Endothelial cell of umbilical vein (primary cell): ENCODE measurements at regions not wholly inside any gene's neighbourhood (a gene's known extent, or its start where the extent isn't known, plus 50 kb on each side); places are given as distances from the start of the nearest gene placed in this dataset.

Source experiments
- BruUV-seq: library from RNA; stranded (reverse); fragments of 400-500 nt; replicated peaks from 2 replicates; lab custom pipeline; 2021; lab: Mats Ljungman, UMichigan
- CTCF ChIA-PET: fragments of 300-600, 350-600 bp; sonication (Branson Sonifier 250); formaldehyde crosslinking; loops from one replicate; lab custom pipeline; 2021; ENCODE audit warnings: antibody characterized with exemption, inconsistent platforms; lab: Charles Lee
- POLR2A ChIA-PET: fragments of 300-600, 350-600 bp; sonication (Branson Sonifier 250); formaldehyde crosslinking; loops from one replicate; lab custom pipeline; 2021; ENCODE audit warnings: antibody characterized with exemption, inconsistent platforms; lab: Charles Lee
- DNase-seq: peaks from one replicate; pipeline ENCODE4 v3.0.0-alpha.2; 2011; ENCODE audit warnings: low read depth, low spot score
- FAIRE-seq: peaks from 2 replicates; lab custom pipeline; 2011; peaks lifted over from hg19 to GRCh38; lab: Jason Lieb, UNC
- H2AFZ ChIP-seq: 2 replicates; pipeline ENCODE4 v1.6.0; 2012; ENCODE audit warnings: low read depth, low read length, control low read depth, inconsistent platforms
- H3K27ac ChIP-seq: 2 replicates; pipeline ENCODE4 v1.5.1; 2011; ENCODE audit warnings: low read depth, mild to moderate bottlenecking, control low read depth, low read length, moderate library complexity; ENCODE audit not compliant: insufficient read depth
- H3K27me3 ChIP-seq, 2 experiments: 2 replicates each; pipeline versions ENCODE4 v1.6.0 to v1.6.1; 2011; ENCODE audit warnings: low read length in 2 of 2, mixed read lengths in 1 of 2; ENCODE audit not compliant: control insufficient read depth in 2 of 2, insufficient read depth in 2 of 2
- H3K36me3 ChIP-seq, 2 experiments: 2 replicates in 1 of 2; 3 replicates in 1 of 2; pipeline ENCODE4 v1.5.1; 2011; ENCODE audit warnings: low read length in 2 of 2, mild to moderate bottlenecking in 1 of 2, moderate library complexity in 1 of 2; ENCODE audit not compliant: control insufficient read depth in 2 of 2, insufficient read depth in 2 of 2; ENCODE audit errors: extremely low read depth in 1 of 2
- H3K4me1 ChIP-seq: 3 replicates; pipeline ENCODE4 v1.5.1; 2011; ENCODE audit warnings: mild to moderate bottlenecking, low read length; ENCODE audit not compliant: control insufficient read depth, insufficient read depth; ENCODE audit errors: extremely low read depth
- H3K4me2 ChIP-seq: 2 replicates; pipeline ENCODE4 v1.6.1; 2011; ENCODE audit warnings: low read length, control low read depth, mixed read lengths; ENCODE audit not compliant: insufficient read depth
- H3K4me3 ChIP-seq, 3 experiments: fragments of 200-600 bp in 1 of 3; sonication (generic), shearing (Covaris generic) in 1 of 3; replicated peaks in 1 of 3; 2 replicates each; pipeline ENCODE4 v1.5.1; 2011 to 2016; ENCODE audit warnings: control low read depth in 3 of 3, low read length in 3 of 3, mild to moderate bottlenecking in 2 of 3, inconsistent platforms in 1 of 3, low read depth in 1 of 3, moderate library complexity in 1 of 3; ENCODE audit not compliant: insufficient read depth in 1 of 3
- H3K79me2 ChIP-seq: 2 replicates; pipeline ENCODE4 v1.6.0; 2012; ENCODE audit warnings: low read length, inconsistent platforms; ENCODE audit not compliant: control insufficient read depth, insufficient read depth
- H3K9ac ChIP-seq: replicated peaks from 2 replicates; pipeline ENCODE3; 2011; ENCODE audit warnings: low read length, control low read depth; ENCODE audit not compliant: insufficient read depth; ENCODE audit errors: extremely low read depth
- H3K9me1 ChIP-seq: replicated peaks from 3 replicates; pipeline ENCODE4 v1.6.0; 2011; ENCODE audit warnings: mild to moderate bottlenecking, low read length; ENCODE audit not compliant: control insufficient read depth, insufficient read depth; ENCODE audit errors: extremely low read depth
- H3K9me3 ChIP-seq: replicated peaks from 2 replicates; pipeline ENCODE4 v1.5.1; 2012; ENCODE audit warnings: low read length, inconsistent platforms; ENCODE audit not compliant: control insufficient read depth, insufficient read depth
- H4K20me1 ChIP-seq: replicated peaks from 2 replicates; pipeline ENCODE3; 2011; ENCODE audit warnings: mild to moderate bottlenecking, low read length; ENCODE audit not compliant: control insufficient read depth, insufficient read depth; ENCODE audit errors: extremely low read depth
- CTCF ChIP-seq, 2 donors: IDR thresholded peaks; 1 replicate in 1 of 2; 2 replicates in 1 of 2; pipeline ENCODE4 v1.5.1; 2011; ENCODE audit warnings: low read length in 2 of 2, mild to moderate bottlenecking in 2 of 2, moderate library complexity in 2 of 2, control low read depth in 1 of 2, inconsistent platforms in 1 of 2, low read depth in 1 of 2; ENCODE audit not compliant: insufficient read depth in 1 of 2; ENCODE audit errors: extremely low read depth in 1 of 2
- EZH2 ChIP-seq: IDR thresholded peaks from 2 replicates; pipeline ENCODE4 v1.6.1; 2012; ENCODE audit warnings: borderline replicate concordance, low read depth, mild to moderate bottlenecking, moderate library complexity, low read length, inconsistent platforms; ENCODE audit not compliant: severe bottlenecking
- FOS ChIP-seq: IDR thresholded peaks from 2 replicates; pipeline ENCODE4 v1.6.1; 2011; ENCODE audit warnings: mild to moderate bottlenecking, low read length, moderate library complexity, borderline replicate concordance; ENCODE audit not compliant: insufficient read depth
- GATA2 ChIP-seq: IDR thresholded peaks from 2 replicates; pipeline ENCODE4 v1.7.0; 2011; ENCODE audit warnings: low read depth, mild to moderate bottlenecking, moderate library complexity, mixed read lengths, low read length; ENCODE audit not compliant: insufficient read length, insufficient read depth
- JUN ChIP-seq: IDR thresholded peaks from 2 replicates; pipeline ENCODE4 v1.6.1; 2011; ENCODE audit warnings: borderline replicate concordance, low read depth; ENCODE audit not compliant: insufficient read length, insufficient read depth
- MYC ChIP-seq: IDR thresholded peaks from one replicate; pipeline ENCODE4 v1.6.1; 2011; ENCODE audit warnings: mild to moderate bottlenecking, low read depth, low read length
- POLR2A ChIP-seq: IDR thresholded peaks from 2 replicates; pipeline ENCODE4 v1.6.1; 2012; ENCODE audit warnings: low read depth, mild to moderate bottlenecking, control low read depth, low read length
- POLR2AphosphoS5 ChIP-seq: IDR thresholded peaks from 2 replicates; pipeline ENCODE4 v1.6.1; 2012; ENCODE audit warnings: low read depth, mild to moderate bottlenecking, control low read depth, low read length, moderate library complexity; ENCODE audit not compliant: insufficient read depth
- dilution Hi-C: fragments of 300-500 bp; cut with MboI; formaldehyde crosslinking; loops from one replicate; pipeline ENCODE4 v1.15.0; 2019; ENCODE audit warnings: low sequenced_read_pairs; ENCODE audit not compliant: extremely low pct_ligation_motif_present
- intact Hi-C: fragments of 100-400 bp; cut with micrococcal nuclease; formaldehyde crosslinking; loops from one replicate; pipeline ENCODE4 v1.10.0; 2022
- TF ChIP-seq, protein P1 (sequence below): IDR thresholded peaks from 2 replicates; pipeline ENCODE4 v1.6.1; 2011; ENCODE audit not compliant: insufficient read depth, insufficient read length

- no peak overlapping the region for H3K4me2 ChIP-seq
- FAIRE-seq: no peak
- no peaks in the 10 kb centered on the region for H3K9me3 ChIP-seq
- H4K20me1 ChIP-seq: no peaks in the 10 kb centered on the region
- H3K4me1 ChIP-seq: no peaks in the 10 kb centered on the region
- no peaks in the 10 kb centered on the region for H3K79me2 ChIP-seq
- CTCF ChIA-PET: no interaction called here
- H3K9me1 ChIP-seq: no peaks in the 10 kb centered on the region
- no peak for DNase-seq
- H3K27me3 ChIP-seq: no peaks in the 10 kb centered on the region
- dilution Hi-C loops (no loop called here), intact Hi-C loops (no loop called here)
- H3K9ac ChIP-seq: no peak overlapping the region
- POLR2A ChIA-PET: no interaction called here
- BruUV-seq: no TSS peak
- H3K4me3 ChIP-seq: no peak overlapping the region
- H2AFZ ChIP-seq: no peak overlapping the region
- no peaks in the 10 kb centered on the region for H3K36me3 ChIP-seq
- no peak overlapping the region for H3K27ac ChIP-seq
- TF ChIP-seq, protein P1, sequence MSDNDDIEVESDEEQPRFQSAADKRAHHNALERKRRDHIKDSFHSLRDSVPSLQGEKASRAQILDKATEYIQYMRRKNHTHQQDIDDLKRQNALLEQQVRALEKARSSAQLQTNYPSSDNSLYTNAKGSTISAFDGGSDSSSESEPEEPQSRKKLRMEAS: no peak
- TF ChIP-seq CTCF (IDR thresholded peaks at IDR 0.05; ENCODE audit: extremely low read depth in 1 of 2, insufficient read depth in 1 of 2, low read depth in 1 of 2, low read length in 2 of 2): no peak
- TF ChIP-seq POLR2A: no peak
- no peak for TF ChIP-seq MYC
- TF ChIP-seq JUN: no peak
- no peak for TF ChIP-seq POLR2AphosphoS5
- no peak for TF ChIP-seq FOS
- no peak for TF ChIP-seq GATA2
- no peak for TF ChIP-seq EZH2
Observed at GRCh38 chr3:40655551-40655950, 130.8 kb downstream of the ZNF621 start.
